Naive thymus-derived CD4-positive, alpha-beta T cell (primary cell): ENCODE measurements at regions not wholly inside any gene's neighbourhood (a gene's known extent, or its start where the extent isn't known, plus 50 kb on each side); places are given as distances from the start of the nearest gene placed in this dataset.

ENCODE experiments used
- ATAC-seq: fragments of 150-1000 bp; cut with Tn5 transposase; 2 replicates; pipeline ENCODE4 v1.10.0; 2021; ENCODE audit warnings: mild to moderate bottlenecking, moderate library complexity
- CTCF ChIA-PET: fragments of 350-600 bp; sonication (Branson Sonifier 250); formaldehyde crosslinking; loops from one replicate; lab custom pipeline; 2021; ENCODE audit warnings: antibody characterized with exemption; lab: Charles Lee
- POLR2A ChIA-PET: fragments of 350-600 bp; sonication (Branson Sonifier 250); formaldehyde crosslinking; loops from one replicate; lab custom pipeline; 2021; ENCODE audit warnings: antibody characterized with exemption, inconsistent platforms; lab: Charles Lee
- DNase-seq, 9 donors: peaks; one replicate each; pipeline versions ENCODE4 v3.0.0 to v3.0.0-alpha.2; 2020 to 2022; ENCODE audit warnings: mixed read lengths in 1 of 9
- H3K27ac ChIP-seq: one replicate; pipeline ENCODE4 v1.7.0; 2013; ENCODE audit warnings: mild to moderate bottlenecking, low read depth, low read length, moderate library complexity
- H3K27me3 ChIP-seq, 2 donors: one replicate each; pipeline ENCODE4 v1.7.0; 2013; ENCODE audit warnings: low read length in 2 of 2, mild to moderate bottlenecking in 2 of 2, moderate library complexity in 2 of 2; ENCODE audit not compliant: control insufficient read depth in 2 of 2, insufficient read depth in 2 of 2
- H3K36me3 ChIP-seq, 3 experiments: 1 replicate in 2 of 3; 2 replicates in 1 of 3; pipeline ENCODE4 v1.7.0; 2013; ENCODE audit warnings: low read length in 3 of 3, mild to moderate bottlenecking in 3 of 3, moderate library complexity in 1 of 3; ENCODE audit not compliant: insufficient read depth in 3 of 3, control insufficient read depth in 2 of 3
- H3K4me1 ChIP-seq, 2 donors: one replicate each; pipeline ENCODE4 v1.7.0; 2013; ENCODE audit warnings: low read length in 2 of 2, mild to moderate bottlenecking in 2 of 2, moderate library complexity in 1 of 2; ENCODE audit not compliant: control insufficient read depth in 2 of 2, insufficient read depth in 2 of 2
- H3K4me3 ChIP-seq: 2 replicates; pipeline ENCODE4 v1.7.0; 2013; ENCODE audit warnings: mild to moderate bottlenecking, low read length
- H3K9me3 ChIP-seq, 3 experiments: 1 replicate in 2 of 3; 2 replicates in 1 of 3; pipeline ENCODE4 v1.7.0; 2013; ENCODE audit warnings: low read length in 3 of 3; ENCODE audit not compliant: control insufficient read depth in 2 of 3
- H3K27ac Mint-ChIP-seq, 9 donors: one replicate each; pipeline ENCODE4 v1.8.0; 2020 to 2022; ENCODE audit warnings: mixed read lengths in 9 of 9, mild to moderate bottlenecking in 8 of 9, moderate library complexity in 5 of 9, inconsistent platforms in 2 of 9
- H3K27me3 Mint-ChIP-seq, 5 donors: one replicate each; pipeline ENCODE4 v1.8.0; 2021 to 2022; ENCODE audit warnings: mixed read lengths in 5 of 5, mild to moderate bottlenecking in 1 of 5
- H3K36me3 Mint-ChIP-seq, 5 donors: one replicate each; pipeline ENCODE4 v1.8.0; 2020 to 2022; ENCODE audit warnings: mixed read lengths in 5 of 5, mild to moderate bottlenecking in 3 of 5, inconsistent platforms in 1 of 5
- H3K4me1 Mint-ChIP-seq, 7 donors: one replicate each; pipeline ENCODE4 v1.8.0; 2020 to 2022; ENCODE audit warnings: mixed read lengths in 7 of 7, mild to moderate bottlenecking in 3 of 7, inconsistent platforms in 1 of 7
- H3K4me3 Mint-ChIP-seq, 10 donors: one replicate each; pipeline ENCODE4 v1.8.0; 2020 to 2022; ENCODE audit warnings: mild to moderate bottlenecking in 10 of 10, mixed read lengths in 10 of 10, moderate library complexity in 6 of 10, inconsistent platforms in 2 of 10
- H3K9me3 Mint-ChIP-seq, 11 donors: one replicate each; pipeline ENCODE4 v1.8.0; 2020 to 2022; ENCODE audit warnings: mixed read lengths in 11 of 11, mild to moderate bottlenecking in 4 of 11, inconsistent platforms in 1 of 11, moderate library complexity in 1 of 11
- intact Hi-C, 2 donors: fragments of 100-400 bp; cut with micrococcal nuclease; formaldehyde crosslinking; loops; one replicate each; pipeline ENCODE4 v1.15.1; 2023

GRCh38 chr7:130974794-130975193 is 240.8 kb upstream of the KLF14 start:
- H3K9me3 ChIP-seq, result no peaks in the 10 kb centered on the region
- Mint-ChIP-seq H3K4me3 (no peak overlapping the region), H3K36me3 (peaks cover 6 to 48% (median 33%) of the 10 kb centered on the region in 5 donors), H3K4me1 (peaks cover 39 to 71% (median 62%) of the 10 kb centered on the region in 7 donors), H3K27ac (peak overlapping the region in 4 of 9 donors; percentile 13 to 80 (median 49)), H3K9me3 (peaks cover 0 to 22% (median 0%) of the 10 kb centered on the region in 11 donors), H3K27me3 (no peaks in the 10 kb centered on the region)
- ChIA-PET POLR2A (no interaction called here), CTCF (interaction anchor here (1.6 kb wide), 1 partner anchor 8 kb away, joined by 5 read pairs; no protein-coding TSS in a partner anchor)
- intact Hi-C loops, result loop anchor here (1.0 kb wide), 2 partner anchors 8 to 9 kb away; no protein-coding TSS in a partner anchor
- peaks cover 3 to 28% of the 10 kb centered on the region in 2 donors for H3K4me1 ChIP-seq
- H3K4me3 ChIP-seq, result no peak overlapping the region
- peaks cover 0 to 11% (median 0%) of the 10 kb centered on the region in 3 experiments for H3K36me3 ChIP-seq
- no peak overlapping the region for H3K27ac ChIP-seq
- ATAC-seq, result no peak
- no peak for DNase-seq
- no peaks in the 10 kb centered on the region for H3K27me3 ChIP-seq

GRCh38 chr7:130975731-130976130 is 241.7 kb upstream of the KLF14 start:
- Histone ChIP-seq H3K27me3 (no peaks in the 10 kb centered on the region), H3K36me3 (peaks cover 0 to 17% (median 0%) of the 10 kb centered on the region in 3 experiments), H3K9me3 (no peaks in the 10 kb centered on the region), H3K27ac (no peak overlapping the region), H3K4me1 (peaks cover 3 to 21% of the 10 kb centered on the region in 2 donors), H3K4me3 (no peak overlapping the region)
- Mint-ChIP-seq H3K36me3 (peaks cover 6 to 48% (median 33%) of the 10 kb centered on the region in 5 donors), H3K4me3 (peak overlapping the region in 4 of 10 donors; percentile 0 to 51 (median 32)), H3K27me3 (no peaks in the 10 kb centered on the region), H3K4me1 (peaks cover 34 to 62% (median 52%) of the 10 kb centered on the region in 7 donors), H3K27ac (peak overlapping the region in 6 of 9 donors; percentile 24 to 80 (median 45)), H3K9me3 (peaks cover 0 to 22% (median 0%) of the 10 kb centered on the region in 11 donors)
- DNase-seq (no peak), ATAC-seq (no peak)
- ChIA-PET POLR2A (interaction anchor here (0.6 to 1.2 kb wide), 3 partner anchors 28 to 60 kb away, joined by 3 to 7 read pairs (median 6); no protein-coding TSS in a partner anchor), CTCF (no interaction called here)
- intact Hi-C loops, result loop anchor here in 1 of 2 donors (1.0 to 2.0 kb wide), 2 partner anchors 8 to 13 kb away; no protein-coding TSS in a partner anchor

GRCh38 chr7:130982160-130982638 is 248.2 kb upstream of the KLF14 start:
- Mint-ChIP-seq H3K27ac (no peak overlapping the region), H3K4me3 (no peak overlapping the region), H3K4me1 (peaks cover 7 to 39% (median 11%) of the 10 kb centered on the region in 7 donors), H3K27me3 (no peaks in the 10 kb centered on the region), H3K36me3 (peaks cover 0 to 19% (median 0%) of the 10 kb centered on the region in 5 donors), H3K9me3 (peaks cover 0 to 3% (median 0%) of the 10 kb centered on the region in 11 donors)
- peak; percentile 88 for ATAC-seq
- intact Hi-C loops, result loop anchor here (1.0 to 2.0 kb wide), 10 partner anchors 8 to 442 kb away; no protein-coding TSS in a partner anchor
- Histone ChIP-seq H3K27me3 (no peaks in the 10 kb centered on the region), H3K4me3 (peak overlapping the region; percentile 9), H3K4me1 (peaks cover 45 to 61% of the 10 kb centered on the region in 2 donors), H3K9me3 (no peaks in the 10 kb centered on the region), H3K27ac (peak overlapping the region; percentile 65), H3K36me3 (peaks cover 0 to 18% (median 0%) of the 10 kb centered on the region in 3 experiments)
- ChIA-PET CTCF (interaction anchor here (0.6 to 2.8 kb wide), 26 partner anchors 8 to 379 kb away, joined by 3 to 20 read pairs (median 4); no protein-coding TSS in a partner anchor), POLR2A (interaction anchor here (0.7 to 1.8 kb wide), 6 partner anchors 18 to 124 kb away, joined by 3 to 6 read pairs (median 3); no protein-coding TSS in a partner anchor)
- DNase-seq, result peak in 7 of 9 donors; percentile 33 to 62 (median 56)

GRCh38 chr7:130982651-130983050 is 248.6 kb upstream of the KLF14 start:
- ChIA-PET POLR2A (interaction anchor here (1.0 to 1.8 kb wide), 6 partner anchors 19 to 124 kb away, joined by 3 to 6 read pairs (median 4); no protein-coding TSS in a partner anchor), CTCF (interaction anchor here (0.6 to 2.8 kb wide), 23 partner anchors 8 to 446 kb away, joined by 3 to 20 read pairs (median 5); no protein-coding TSS in a partner anchor)
- Mint-ChIP-seq H3K4me1 (peaks cover 7 to 43% (median 8%) of the 10 kb centered on the region in 7 donors), H3K4me3 (no peak overlapping the region), H3K9me3 (peaks cover 0 to 3% (median 0%) of the 10 kb centered on the region in 11 donors), H3K27ac (no peak overlapping the region), H3K27me3 (no peaks in the 10 kb centered on the region), H3K36me3 (peaks cover 0 to 18% (median 0%) of the 10 kb centered on the region in 5 donors)
- peak overlapping the region; percentile 65 for H3K27ac ChIP-seq
- H3K36me3 ChIP-seq, result peaks cover 0 to 19% (median 0%) of the 10 kb centered on the region in 3 experiments
- DNase-seq, result peak in 1 of 9 donors; percentile 24
- no peaks in the 10 kb centered on the region for H3K9me3 ChIP-seq
- no peaks in the 10 kb centered on the region for H3K27me3 ChIP-seq
- H3K4me1 ChIP-seq, result peaks cover 48 to 66% of the 10 kb centered on the region in 2 donors
- peak overlapping the region; percentile 9 for H3K4me3 ChIP-seq
- peak; percentile 39 for ATAC-seq
- intact Hi-C loops, result loop anchor here (1.0 to 2.0 kb wide), 11 partner anchors 7 to 442 kb away; no protein-coding TSS in a partner anchor

GRCh38 chr7:130985361-130985760 is 251.4 kb upstream of the KLF14 start:
- Histone ChIP-seq H3K27me3 (no peaks in the 10 kb centered on the region), H3K9me3 (no peaks in the 10 kb centered on the region), H3K4me1 (peaks cover 67 to 79% of the 10 kb centered on the region in 2 donors), H3K36me3 (peaks cover 0 to 9% (median 0%) of the 10 kb centered on the region in 3 experiments), H3K4me3 (no peak overlapping the region), H3K27ac (peak overlapping the region; percentile 65)
- ATAC-seq, result no peak
- intact Hi-C loops, result no loop called here
- no peaks in the 10 kb centered on the region for H3K27me3 Mint-ChIP-seq
- H3K9me3 Mint-ChIP-seq, result peaks cover 0 to 3% (median 0%) of the 10 kb centered on the region in 11 donors
- peak overlapping the region in 8 of 10 donors; percentile 4 to 66 (median 26) for H3K4me3 Mint-ChIP-seq
- CTCF ChIA-PET, result no interaction called here
- H3K36me3 Mint-ChIP-seq, result peaks cover 0 to 16% (median 0%) of the 10 kb centered on the region in 5 donors
- H3K4me1 Mint-ChIP-seq, result peaks cover 3 to 58% (median 22%) of the 10 kb centered on the region in 7 donors
- DNase-seq, result no peak
- POLR2A ChIA-PET, result no interaction called here
- H3K27ac Mint-ChIP-seq, result peak overlapping the region in 7 of 9 donors; percentile 83 to 94 (median 87)

- Mint-ChIP-seq H3K4me3 (peak overlapping the region; percentile 17 to 66 (median 50)), H3K9me3 (peaks cover 0 to 3% (median 0%) of the 10 kb centered on the region in 11 donors), H3K4me1 (peaks cover 12 to 67% (median 32%) of the 10 kb centered on the region in 7 donors), H3K27me3 (no peaks in the 10 kb centered on the region), H3K27ac (peak overlapping the region in 7 of 9 donors; percentile 83 to 94 (median 87)), H3K36me3 (peaks cover 0 to 16% (median 0%) of the 10 kb centered on the region in 5 donors)
- peak in 7 of 9 donors; percentile 16 to 52 (median 25) for DNase-seq
- Histone ChIP-seq H3K27me3 (no peaks in the 10 kb centered on the region), H3K36me3 (peaks cover 0 to 8% (median 0%) of the 10 kb centered on the region in 3 experiments), H3K4me3 (no peak overlapping the region), H3K9me3 (no peaks in the 10 kb centered on the region), H3K27ac (peak overlapping the region; percentile 65), H3K4me1 (peaks cover 74 to 87% of the 10 kb centered on the region in 2 donors)
- CTCF ChIA-PET, result no interaction called here
- intact Hi-C loops, result loop anchor here in 1 of 2 donors (1.0 kb wide), 1 partner anchor 10 kb away; no protein-coding TSS in a partner anchor
- ATAC-seq, result peak; percentile 46
- POLR2A ChIA-PET, result no interaction called here
These were observed 252.3 kb upstream of the KLF14 start for GRCh38 chr7:130986261-130986690.
